HG02852 (cell line): ENCODE measurements at regions not wholly inside any gene's neighbourhood (a gene's known extent, or its start where the extent isn't known, plus 50 kb on each side); places are given as distances from the start of the nearest gene placed in this dataset.
"Not testable (repeated sequence)": the region's sequence is repeated elsewhere in the genome, so short reads cannot be mapped to it uniquely, and the experiment has no call there.

Experiments
- ATAC-seq: cut with Tn5 transposase; IDR thresholded peaks from one replicate; pipeline ENCODE4 v1.9.1; 2021; ENCODE audit warnings: mild to moderate bottlenecking, moderate library complexity; ENCODE audit not compliant: unreplicated experiment

- no peak for ATAC-seq
Measured at GRCh38 chr14:28629328-28630004, 137.1 kb upstream of the FOXG1 start.

- no peak for ATAC-seq
Measured at GRCh38 chr14:28630100-28630499, 136.5 kb upstream of the FOXG1 start.

- ATAC-seq, result no peak
Measured at GRCh38 chr14:28635387-28635786, 131.2 kb upstream of the FOXG1 start.

- not testable (repeated sequence) for ATAC-seq
Measured at GRCh38 chr14:28635816-28636215, 130.8 kb upstream of the FOXG1 start.

- ATAC-seq, result not testable (repeated sequence)
Measured at GRCh38 chr14:28641189-28641588, 125.4 kb upstream of the FOXG1 start.

DNA sequence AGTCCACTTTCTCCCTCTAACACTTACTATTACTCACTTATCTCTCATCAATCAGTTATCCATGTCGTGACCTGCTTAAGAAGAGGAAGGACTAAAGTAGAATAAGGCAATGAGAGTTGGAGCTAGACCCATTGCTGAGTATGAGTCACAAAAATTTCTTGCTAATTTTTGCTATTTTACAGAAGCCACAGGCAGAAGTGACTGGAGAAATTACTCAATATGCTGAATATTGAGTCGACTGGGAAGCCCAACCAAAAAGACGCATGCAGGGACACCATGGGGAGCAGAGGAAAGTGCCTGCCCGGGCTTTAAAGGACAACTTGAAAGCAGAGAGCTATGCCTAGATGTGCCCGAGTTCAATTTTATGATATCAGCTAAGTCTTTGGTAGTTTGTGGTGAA is 115.4 kb upstream of the FOXG1 start:
- no peak for ATAC-seq

DNA sequence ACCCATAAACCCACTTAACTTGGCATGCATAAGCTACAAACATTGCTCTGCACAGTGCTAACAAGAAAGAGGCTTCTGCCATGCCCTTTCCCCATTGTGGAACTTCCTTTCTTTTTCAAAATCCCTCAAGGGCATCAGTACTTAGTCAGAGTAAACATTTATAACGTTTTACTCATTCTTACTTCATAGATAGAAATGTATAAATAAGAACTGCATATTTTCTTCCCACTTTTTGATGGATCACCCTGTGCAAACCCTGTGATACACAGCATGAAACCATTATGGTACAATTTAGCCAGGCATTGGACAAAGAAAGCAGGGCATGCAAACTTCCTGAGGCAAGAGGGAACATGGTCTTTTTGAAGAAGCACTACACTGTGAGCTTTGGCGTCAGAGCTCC is 113.8 kb upstream of the FOXG1 start:
- ATAC-seq, result no peak

GRCh38 chr14:28653521-28653920 is 113.1 kb upstream of the FOXG1 start:
- ATAC-seq, result no peak

GRCh38 chr14:28656704-28657255 is 109.8 kb upstream of the FOXG1 start:
- no peak for ATAC-seq

GRCh38 chr14:28661171-28661772 is 105.3 kb upstream of the FOXG1 start:
- ATAC-seq, result no peak

- ATAC-seq, result no peak
Measured at GRCh38 chr14:28666961-28667360, 99.6 kb upstream of the FOXG1 start.

DNA sequence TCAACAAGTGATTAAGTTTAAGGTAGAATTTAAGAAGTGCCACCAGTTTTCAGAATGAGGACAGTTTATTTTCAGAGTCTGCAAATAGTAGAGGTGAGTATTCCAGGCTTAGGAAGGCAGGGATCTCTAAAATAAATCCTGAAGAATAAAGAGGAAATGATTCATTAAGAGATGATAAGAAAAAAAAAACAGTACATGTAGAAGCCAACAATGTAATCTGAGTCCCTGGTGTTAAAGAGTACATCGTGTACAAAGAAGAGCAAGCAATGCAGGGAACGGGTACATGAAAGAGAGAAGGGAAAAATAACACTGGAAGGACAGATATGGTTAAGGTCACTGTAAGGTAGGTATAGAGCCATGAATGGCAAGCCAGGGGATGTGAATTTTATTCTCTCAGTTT is 95.2 kb upstream of the FOXG1 start:
- ATAC-seq, result no peak

GRCh38 chr14:28673056-28673455 is 93.5 kb upstream of the FOXG1 start:
- ATAC-seq, result no peak

DNA sequence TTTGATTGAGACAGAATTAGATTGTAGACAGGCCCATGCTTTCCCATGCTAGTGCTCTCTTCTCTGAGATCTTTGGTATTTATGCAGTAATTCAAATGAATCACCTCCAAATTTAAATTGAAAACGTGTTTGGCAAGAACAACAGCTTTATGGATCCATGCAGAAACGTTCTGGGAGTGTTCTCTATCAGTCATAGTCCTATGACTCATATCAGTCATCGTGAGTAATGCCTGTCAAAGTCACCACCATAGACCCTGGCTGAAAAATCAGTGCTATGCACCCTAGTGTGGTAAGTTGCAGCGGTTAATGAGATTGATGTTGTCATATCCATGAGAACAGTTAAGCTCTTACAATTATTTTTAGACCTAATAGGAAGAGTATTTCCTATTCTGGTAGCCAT is 90.1 kb upstream of the FOXG1 start:
- ATAC-seq, result no peak

DNA sequence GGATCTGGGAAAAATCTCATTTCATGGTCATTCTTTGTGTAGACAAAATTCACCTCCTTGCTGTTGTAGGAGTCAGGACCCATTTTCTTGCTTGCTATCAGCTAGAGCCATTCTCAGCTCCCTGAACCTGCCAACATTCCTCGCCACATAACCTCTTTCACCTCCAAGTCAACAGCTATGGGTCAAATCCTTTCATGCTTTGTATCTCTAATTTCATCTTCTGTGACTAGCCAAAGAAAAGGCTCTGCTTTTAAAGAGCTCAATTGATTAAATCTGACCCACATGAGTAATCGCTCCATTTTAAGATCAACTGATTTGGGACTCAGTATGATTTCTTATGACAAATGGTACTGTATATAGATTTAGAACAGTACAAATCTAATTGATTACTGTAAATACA is 89.2 kb upstream of the FOXG1 start:
- no peak for ATAC-seq

GRCh38 chr14:28678887-28679286 is 87.7 kb upstream of the FOXG1 start:
- ATAC-seq, result no peak

GRCh38 chr14:28681681-28682080 is 84.9 kb upstream of the FOXG1 start:
- ATAC-seq, result no peak

DNA sequence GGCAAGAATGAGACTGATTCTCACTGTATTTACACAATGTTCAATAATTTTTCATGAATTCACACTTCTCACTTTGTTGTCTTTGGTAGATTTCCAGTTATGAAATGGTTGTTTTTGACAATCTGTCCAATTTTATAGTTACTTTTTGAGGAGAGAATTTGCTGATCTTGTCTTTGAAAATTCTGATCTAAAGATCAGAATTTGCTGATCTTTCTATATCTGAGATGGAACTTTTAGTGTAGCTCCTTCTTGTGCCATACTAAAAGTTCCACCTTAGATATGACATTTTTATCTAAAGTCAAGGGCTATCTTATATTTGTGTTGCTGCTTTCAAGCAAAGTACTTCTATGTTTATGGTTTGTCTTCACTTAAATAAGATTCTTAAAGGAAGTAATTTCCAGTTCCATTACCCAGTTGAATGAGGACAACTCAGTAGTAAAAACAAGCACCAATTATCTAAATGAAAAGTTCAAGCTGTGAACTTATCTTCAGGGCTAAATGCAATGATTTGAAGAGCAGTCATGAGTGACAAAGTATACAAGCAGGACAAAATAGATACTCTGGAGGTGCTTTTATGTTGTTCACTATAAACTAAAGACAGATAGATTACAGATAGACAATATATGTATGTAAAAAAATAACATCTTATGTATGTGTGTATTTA is 76.4 kb upstream of the FOXG1 start:
- no peak for ATAC-seq

GRCh38 chr14:28695109-28695508 is 71.5 kb upstream of the FOXG1 start:
- ATAC-seq, result no peak

DNA sequence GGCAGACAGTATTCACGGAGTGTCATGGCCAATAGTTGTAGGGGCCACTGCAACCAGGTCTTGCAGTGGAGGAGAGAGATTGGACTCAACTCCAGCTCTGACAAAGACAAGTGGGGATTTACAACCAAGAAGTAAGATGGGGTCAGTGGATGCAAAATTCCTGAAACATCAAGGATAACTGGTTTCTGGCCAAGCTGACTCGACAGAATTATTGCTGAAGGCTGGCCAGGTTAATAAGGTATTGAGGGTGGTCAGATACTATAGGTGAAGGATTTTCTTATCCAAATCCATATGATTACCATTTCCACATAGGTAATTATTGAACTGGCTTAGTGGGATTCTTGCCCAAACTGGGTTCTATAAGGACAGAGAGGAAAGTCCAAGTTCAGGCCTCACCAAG is 64.9 kb upstream of the FOXG1 start:
- ATAC-seq, result no peak

- no peak for ATAC-seq
Measured at GRCh38 chr14:28703482-28703881, 63.1 kb upstream of the FOXG1 start.

DNA sequence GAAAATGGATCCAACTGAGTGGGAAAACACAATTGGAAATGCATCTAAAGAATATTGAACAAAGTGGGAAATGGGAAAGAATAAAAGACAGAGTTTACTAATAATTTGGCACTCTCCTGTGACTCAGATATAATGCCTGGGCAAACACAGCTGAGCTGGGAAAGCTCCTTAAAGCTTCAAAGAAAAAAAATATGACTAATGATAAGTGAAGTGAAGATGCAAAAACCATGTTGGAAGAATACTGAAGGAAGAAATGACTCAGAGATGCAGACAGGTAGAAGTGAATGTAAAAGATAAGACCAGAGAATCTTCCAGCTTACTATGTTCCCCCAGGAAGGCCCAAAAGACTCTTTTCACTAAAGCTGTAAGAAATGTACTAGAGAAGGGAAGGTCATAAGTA is 62.4 kb upstream of the FOXG1 start:
- no peak for ATAC-seq
